GM18867 (cell line): ENCODE measurements at regions not wholly inside any gene's neighbourhood (a gene's known extent, or its start where the extent isn't known, plus 50 kb on each side); places are given as distances from the start of the nearest gene placed in this dataset.
"Not testable (repeated sequence)": the region's sequence is repeated elsewhere in the genome, so short reads cannot be mapped to it uniquely, and the experiment has no call there.

Source experiments
- ATAC-seq: cut with Tn5 transposase; IDR thresholded peaks from one replicate; pipeline ENCODE4 v1.9.1; 2021; ENCODE audit warnings: mild to moderate bottlenecking, moderate library complexity; ENCODE audit not compliant: unreplicated experiment

- ATAC-seq = no peak
Observed at GRCh38 chr17:31684901-31685300, 174.1 kb downstream of the COPRS start.

GRCh38 chr17:31680126-31680525, 178.9 kb downstream of the COPRS start:
- no peak for ATAC-seq

- no peak for ATAC-seq
Observed at GRCh38 chr17:31679667-31680066, 179.4 kb downstream of the COPRS start.

DNA sequence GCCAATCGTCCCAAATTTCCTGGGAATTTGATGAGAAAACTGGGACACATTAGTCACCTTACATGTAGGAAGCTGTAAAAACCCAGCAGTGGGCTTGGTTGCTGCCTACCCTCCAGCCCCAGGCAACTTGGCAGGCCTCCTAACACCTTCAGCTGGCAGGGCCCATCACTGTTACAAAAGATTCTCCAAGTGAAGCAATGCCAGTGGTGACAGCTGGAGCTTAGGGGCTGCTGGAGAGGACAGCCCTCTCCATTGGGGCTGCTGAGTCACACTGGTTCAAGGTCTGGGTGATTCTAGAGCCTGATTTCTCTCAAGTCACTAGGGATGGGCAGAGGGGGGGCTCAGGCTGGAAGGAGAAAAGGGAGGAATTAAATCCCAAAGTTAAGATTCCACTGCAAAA, 180.6 kb downstream of the COPRS start:
- ATAC-seq = no peak

GRCh38 chr17:31677681-31678080, 181.4 kb downstream of the COPRS start:
- no peak for ATAC-seq

GRCh38 chr17:31677036-31677435, 182.0 kb downstream of the COPRS start:
- no peak for ATAC-seq

GRCh38 chr17:31675392-31675791, 183.7 kb downstream of the COPRS start:
- not testable (repeated sequence) for ATAC-seq

DNA sequence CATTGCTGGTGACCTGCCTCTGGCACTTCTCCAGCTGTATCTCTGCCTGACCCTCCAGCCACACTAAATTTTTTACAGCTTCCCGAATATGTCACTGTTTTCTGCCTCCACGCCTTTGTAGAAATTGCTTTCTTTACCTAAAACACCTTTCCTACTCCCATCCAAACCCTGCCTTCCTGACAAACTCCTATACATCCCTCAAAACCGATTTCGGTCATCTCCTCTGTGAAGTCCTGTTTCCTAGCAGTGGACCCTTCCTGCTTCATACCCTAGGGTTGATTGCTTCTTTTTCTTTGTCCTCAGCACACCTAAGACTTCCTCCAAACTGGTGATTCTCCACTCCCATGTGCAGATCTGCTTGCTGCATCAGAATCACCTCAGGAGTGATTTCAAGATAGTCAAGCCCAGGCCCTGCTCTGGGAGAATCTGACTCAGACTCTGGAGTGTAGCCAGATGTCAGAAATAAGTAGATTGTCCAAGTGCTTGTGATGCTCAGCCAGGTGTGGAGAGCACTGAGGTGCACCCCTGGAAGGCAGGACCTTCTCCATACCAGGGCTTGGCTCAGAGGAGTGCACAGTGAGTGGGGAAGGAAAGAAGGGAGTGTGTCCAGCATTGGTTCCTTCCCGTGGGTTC, 184.2 kb downstream of the COPRS start:
- no peak for ATAC-seq

GRCh38 chr17:31674305-31674704, 184.7 kb downstream of the COPRS start:
- no peak for ATAC-seq

DNA sequence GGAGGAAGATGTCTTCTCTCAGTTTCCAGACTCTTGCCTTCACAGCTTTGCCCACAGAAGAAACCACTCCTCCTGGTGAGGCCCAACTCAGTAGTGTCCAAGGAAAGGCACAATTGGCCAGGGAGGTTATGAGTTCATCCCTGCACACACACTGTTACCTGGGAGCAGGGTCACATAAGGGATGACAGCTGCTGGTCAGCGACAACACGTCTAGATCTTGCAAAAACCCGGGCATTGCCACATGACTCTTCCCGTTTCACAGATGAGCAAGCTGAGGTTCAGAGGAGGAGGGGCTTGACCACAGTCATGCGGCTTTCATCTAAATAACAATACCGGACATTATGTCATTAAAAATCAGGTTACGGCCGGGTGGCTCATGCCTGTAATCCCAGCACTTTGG, 186.0 kb downstream of the COPRS start:
- no peak for ATAC-seq

DNA sequence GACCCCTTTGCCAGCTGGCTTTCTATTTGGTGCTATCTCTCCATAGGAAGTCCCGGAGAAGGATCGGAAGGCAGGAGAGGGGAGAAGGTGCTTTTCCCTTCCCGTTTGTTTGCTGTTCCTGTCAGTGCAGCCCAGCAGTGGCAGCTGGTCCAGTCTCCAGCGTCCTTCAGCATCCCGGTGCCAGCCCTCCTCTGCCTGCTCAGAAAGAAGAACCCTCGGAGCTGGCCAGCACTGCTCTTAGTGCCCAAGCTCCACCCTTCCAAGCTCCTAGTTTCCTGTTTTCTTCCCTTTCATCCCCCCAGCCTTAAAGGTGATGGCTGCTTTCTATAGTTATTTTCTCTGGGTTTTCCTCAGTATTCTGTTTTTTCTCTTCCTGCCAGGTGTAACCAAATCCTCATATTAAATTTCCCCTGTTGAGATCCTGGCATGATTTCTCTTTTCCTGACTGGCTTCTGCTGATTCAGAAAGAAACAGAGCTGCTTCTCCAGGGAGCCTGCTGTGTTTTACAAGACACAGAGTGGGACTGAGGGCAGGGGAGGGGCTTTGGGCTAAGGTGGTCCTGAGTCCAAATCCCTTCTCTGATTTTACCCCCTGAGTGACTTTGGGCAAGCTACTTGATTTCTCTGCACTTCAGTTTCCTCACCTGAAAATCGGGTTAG, 186.8 kb downstream of the COPRS start:
- no peak for ATAC-seq

DNA sequence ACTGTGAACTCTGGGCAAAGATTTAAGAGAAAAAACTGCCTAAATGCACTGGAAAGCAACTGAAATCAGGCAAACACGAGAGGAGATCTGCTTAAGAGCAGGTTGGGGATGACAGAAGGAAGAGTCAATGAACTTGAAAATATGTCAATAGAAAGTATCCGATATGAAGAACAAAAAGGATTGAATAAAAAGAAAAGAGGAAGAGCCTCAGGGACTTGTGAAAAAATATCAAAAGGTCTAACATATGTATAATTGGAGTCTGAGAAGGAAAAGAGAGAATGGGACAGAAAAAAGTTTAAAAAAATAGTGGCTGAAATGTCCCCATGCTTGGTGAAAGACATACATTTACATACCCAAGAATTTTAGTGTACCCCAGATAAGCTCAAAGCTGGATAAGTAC, 195.5 kb downstream of the COPRS start:
- ATAC-seq = no peak

- no peak for ATAC-seq
Observed at GRCh38 chr17:31660684-31661083, 198.4 kb downstream of the COPRS start.

- ATAC-seq = no peak
Observed at GRCh38 chr17:31657876-31658275, 201.2 kb downstream of the COPRS start.

- ATAC-seq = no peak
Observed at GRCh38 chr17:31654936-31655335, 204.1 kb downstream of the COPRS start.

- no peak for ATAC-seq
Observed at GRCh38 chr17:31653691-31654090, 205.4 kb downstream of the COPRS start.

DNA sequence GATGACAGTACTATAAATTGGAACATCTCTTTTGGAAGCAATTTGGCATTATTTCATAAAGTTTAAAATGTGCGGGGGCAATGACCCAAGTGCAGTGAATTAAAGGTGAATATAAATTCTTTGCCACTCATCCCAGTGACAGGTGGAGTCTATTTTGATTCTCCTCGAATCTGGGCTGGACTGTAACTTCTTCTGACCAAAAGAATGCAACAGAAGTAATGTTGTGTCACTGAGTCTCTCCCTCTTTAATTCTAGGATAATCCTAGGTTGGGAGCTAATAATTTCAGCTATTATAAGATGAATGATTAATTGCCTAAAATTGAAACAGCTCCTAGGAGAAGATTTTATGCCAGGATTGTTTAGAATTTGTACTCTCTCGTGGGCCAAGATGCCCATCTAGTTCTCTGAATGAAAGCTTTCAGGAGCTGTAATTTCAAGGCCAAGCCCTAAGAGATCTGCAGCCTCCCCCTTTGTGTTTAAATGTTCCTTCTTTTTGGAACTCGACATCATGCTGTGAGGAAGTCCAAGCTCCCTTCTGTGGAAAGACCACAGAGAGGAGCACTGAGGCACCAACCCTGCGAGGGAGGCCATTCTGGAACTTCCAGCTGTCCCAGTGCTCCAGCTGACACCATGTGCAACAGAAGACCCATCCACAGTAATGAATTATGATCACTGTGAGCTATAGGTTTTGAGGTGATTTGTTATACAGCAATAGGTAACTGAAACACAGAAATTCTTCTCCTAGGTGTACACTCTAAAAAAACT, 208.1 kb downstream of the COPRS start:
- ATAC-seq = no peak

GRCh38 chr17:31649302-31649701, 209.7 kb downstream of the COPRS start:
- ATAC-seq = no peak

GRCh38 chr17:31647661-31648060, 211.4 kb downstream of the COPRS start:
- ATAC-seq = no peak

GRCh38 chr17:31646642-31647041, 212.4 kb downstream of the COPRS start:
- no peak for ATAC-seq

DNA sequence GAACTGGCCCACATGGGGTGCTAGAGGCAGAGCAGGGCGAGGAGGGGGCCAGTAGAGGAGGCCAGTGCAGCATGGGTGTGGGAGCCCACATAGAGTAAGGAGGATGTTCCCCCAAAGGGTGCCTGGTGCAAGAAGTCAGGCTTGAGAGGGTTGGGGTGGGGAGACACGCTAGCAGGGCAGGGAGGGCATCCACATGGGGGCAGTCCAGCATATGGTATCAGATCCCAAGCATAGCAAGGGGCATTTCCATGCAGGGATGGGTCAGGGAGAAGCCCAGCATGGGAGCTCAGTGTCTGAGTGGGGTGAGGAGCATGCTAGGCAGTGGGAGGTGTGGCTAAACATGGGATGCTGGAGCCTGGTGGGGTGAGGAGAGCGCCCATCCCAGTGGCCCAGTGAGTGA, 213.7 kb downstream of the COPRS start:
- no peak for ATAC-seq

DNA sequence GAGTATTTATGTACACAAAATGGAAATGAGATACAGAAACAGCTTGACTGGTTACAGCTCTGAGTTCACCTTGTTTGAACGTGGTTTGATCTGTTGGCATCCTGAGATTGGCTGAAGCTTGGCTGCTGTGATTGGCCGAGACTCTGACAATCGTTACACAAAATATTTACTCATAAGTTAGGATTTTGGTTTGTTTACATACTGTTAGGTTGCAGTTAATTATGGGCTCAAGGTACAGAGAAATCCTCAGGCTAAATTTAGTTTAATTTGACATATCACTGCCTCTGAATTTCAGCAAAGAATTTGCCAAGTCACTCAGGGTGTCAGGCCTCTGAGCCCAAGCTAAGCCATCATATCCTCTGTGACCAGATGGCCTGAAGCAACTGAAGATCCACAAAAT, 227.3 kb downstream of the COPRS start:
- no peak for ATAC-seq
